Neural crest cell (in vitro differentiated cells): ENCODE measurements at regions not wholly inside any gene's neighbourhood (a gene's known extent, or its start where the extent isn't known, plus 50 kb on each side); places are given as distances from the start of the nearest gene placed in this dataset.

ENCODE experiments used
- DNase-seq: peaks from one replicate; pipeline ENCODE4 v3.0.0; 2021; ENCODE audit warnings: low read depth, mixed read lengths, low spot score
- H3K27ac Mint-ChIP-seq: one replicate; pipeline ENCODE4 v1.8.0; 2021; ENCODE audit warnings: mild to moderate bottlenecking, mixed read lengths; ENCODE audit not compliant: unreplicated experiment
- H3K27me3 Mint-ChIP-seq: 2 replicates; pipeline ENCODE4 v1.8.0; 2021; ENCODE audit warnings: low read depth, mild to moderate bottlenecking, mixed read lengths
- H3K36me3 Mint-ChIP-seq: 2 replicates; pipeline ENCODE4 v1.8.0; 2021; ENCODE audit warnings: low read depth, mild to moderate bottlenecking, mixed read lengths
- H3K4me1 Mint-ChIP-seq: 2 replicates; pipeline ENCODE4 v1.8.0; 2021; ENCODE audit warnings: mixed read lengths
- H3K4me3 Mint-ChIP-seq: one replicate; pipeline ENCODE4 v1.8.0; 2021; ENCODE audit warnings: mild to moderate bottlenecking, mixed read lengths
- H3K9me3 Mint-ChIP-seq: 2 replicates; pipeline ENCODE4 v1.8.0; 2021; ENCODE audit warnings: mixed read lengths
- CTCF ChIP-seq: fragments of 200-600 bp; sonication (generic); conservative IDR thresholded peaks from 2 replicates; pipeline ENCODE4 v1.5.0; 2021; ENCODE audit warnings: antibody characterized with exemption, mild to moderate bottlenecking

GRCh38 chr7:46741181-46741580 lies 820.1 kb upstream of the IGFBP3 start:
- Mint-ChIP-seq H3K36me3 (no peaks in the 10 kb centered on the region), H3K27ac (peak overlapping the region; percentile 36), H3K27me3 (no peaks in the 10 kb centered on the region), H3K4me3 (no peak overlapping the region), H3K4me1 (no peaks in the 10 kb centered on the region), H3K9me3 (peaks cover 3% of the 10 kb centered on the region)
- TF ChIP-seq CTCF = no peak
- no peak for DNase-seq

GRCh38 chr7:46739518-46740234 lies 818.6 kb upstream of the IGFBP3 start:
- no peaks in the 10 kb centered on the region for H3K36me3 Mint-ChIP-seq
- DNase-seq = no peak
- H3K9me3 Mint-ChIP-seq = peaks cover 3% of the 10 kb centered on the region
- H3K4me3 Mint-ChIP-seq = no peak overlapping the region
- no peak overlapping the region for H3K27ac Mint-ChIP-seq
- H3K4me1 Mint-ChIP-seq = no peaks in the 10 kb centered on the region
- no peaks in the 10 kb centered on the region for H3K27me3 Mint-ChIP-seq
- TF ChIP-seq CTCF = no peak

- H3K4me1 Mint-ChIP-seq = no peaks in the 10 kb centered on the region
- peaks cover 3% of the 10 kb centered on the region for H3K9me3 Mint-ChIP-seq
- no peak for TF ChIP-seq CTCF
- H3K4me3 Mint-ChIP-seq = no peak overlapping the region
- H3K36me3 Mint-ChIP-seq = no peaks in the 10 kb centered on the region
- DNase-seq = no peak
- H3K27ac Mint-ChIP-seq = no peak overlapping the region
- no peaks in the 10 kb centered on the region for H3K27me3 Mint-ChIP-seq
Observed at GRCh38 chr7:46738796-46739195, 817.7 kb upstream of the IGFBP3 start.

GRCh38 chr7:46738165-46738564 lies 817.1 kb upstream of the IGFBP3 start:
- Mint-ChIP-seq H3K27me3 (no peaks in the 10 kb centered on the region), H3K9me3 (peaks cover 3% of the 10 kb centered on the region), H3K4me3 (no peak overlapping the region), H3K27ac (no peak overlapping the region), H3K36me3 (no peaks in the 10 kb centered on the region), H3K4me1 (no peaks in the 10 kb centered on the region)
- no peak for TF ChIP-seq CTCF
- no peak for DNase-seq

- DNase-seq = no peak
- Mint-ChIP-seq H3K27me3 (no peaks in the 10 kb centered on the region), H3K36me3 (no peaks in the 10 kb centered on the region), H3K27ac (no peak overlapping the region), H3K4me1 (no peaks in the 10 kb centered on the region), H3K4me3 (no peak overlapping the region), H3K9me3 (peaks cover 12% of the 10 kb centered on the region)
- no peak for TF ChIP-seq CTCF
Observed at GRCh38 chr7:46725838-46726237, 804.8 kb upstream of the IGFBP3 start.
